GM19023 (cell line): ENCODE measurements at regions not wholly inside any gene's neighbourhood (a gene's known extent, or its start where the extent isn't known, plus 50 kb on each side); places are given as distances from the start of the nearest gene placed in this dataset.
"Not testable (repeated sequence)": the region's sequence is repeated elsewhere in the genome, so short reads cannot be mapped to it uniquely, and the experiment has no call there.

Experiments used
- ATAC-seq: cut with Tn5 transposase; IDR thresholded peaks from one replicate; pipeline ENCODE4 v1.9.1; 2021; ENCODE audit warnings: mild to moderate bottlenecking, moderate library complexity; ENCODE audit not compliant: unreplicated experiment

GRCh38 chr6:56904068-56904467, 50.8 kb upstream of the BEND6 start:
- no peak for ATAC-seq

DNA sequence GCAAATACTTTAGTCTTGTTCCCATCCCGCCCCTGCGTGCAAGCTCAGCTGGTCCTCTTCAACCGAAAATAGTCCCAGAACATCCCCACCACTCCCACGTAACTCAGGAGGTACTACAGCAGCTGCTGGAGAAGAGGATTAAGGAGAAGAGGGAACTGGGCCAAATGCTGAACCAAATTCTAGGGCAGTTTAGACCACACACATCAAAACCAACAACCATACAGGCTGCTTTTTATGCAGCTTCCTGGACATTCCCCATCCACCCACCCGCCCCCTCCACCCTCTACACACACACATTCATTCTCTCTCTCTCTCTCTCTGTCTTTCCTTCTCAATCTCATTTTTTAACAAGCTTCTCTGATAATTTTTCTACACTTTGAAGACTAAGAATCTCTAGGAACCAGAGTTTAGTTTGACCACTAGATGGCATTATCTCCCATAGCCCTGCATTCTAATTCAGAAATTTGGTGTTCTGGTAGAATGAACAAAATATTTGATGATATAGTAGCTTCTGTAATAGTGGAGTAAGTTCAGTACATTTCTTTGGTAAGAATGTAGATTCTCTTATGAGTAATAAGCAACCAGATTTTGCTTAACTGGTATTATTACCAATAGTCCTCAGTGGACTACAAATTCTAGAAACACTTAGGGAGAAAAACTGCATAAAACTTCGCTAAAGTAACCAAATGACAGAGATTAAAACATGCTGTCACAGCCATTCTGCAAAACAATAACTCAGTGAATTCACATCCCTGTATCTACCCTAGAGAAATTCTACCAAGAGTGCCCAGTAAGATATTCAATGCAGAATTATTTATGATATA, 52.1 kb upstream of the BEND6 start:
- ATAC-seq: no peak

- ATAC-seq: no peak
Measured at GRCh38 chr6:56900784-56901183, 54.1 kb upstream of the BEND6 start.

DNA sequence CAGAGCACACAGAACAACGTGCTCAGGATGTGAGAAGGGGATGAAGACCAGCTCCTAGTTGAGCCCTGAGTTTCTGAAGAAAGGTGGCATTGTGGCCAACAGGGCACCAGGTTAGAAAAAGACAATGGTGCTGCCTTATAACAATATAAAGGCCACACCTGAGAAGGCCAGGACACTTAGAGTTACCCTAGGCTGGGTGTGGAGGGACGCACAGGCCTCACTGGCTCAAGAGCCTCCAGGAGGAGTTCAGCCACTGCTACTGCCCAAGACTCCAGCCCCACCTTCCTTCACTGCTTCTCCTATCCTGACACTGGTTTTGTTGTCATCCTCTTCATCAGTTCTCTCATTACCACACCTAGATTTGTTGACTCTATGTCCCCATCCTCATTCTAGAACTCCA, 55.2 kb upstream of the BEND6 start:
- no peak for ATAC-seq

- no peak for ATAC-seq
Measured at GRCh38 chr6:56899311-56899710, 55.6 kb upstream of the BEND6 start.

GRCh38 chr6:56897789-56898529, 56.9 kb upstream of the BEND6 start:
- no peak for ATAC-seq

- ATAC-seq: no peak
Measured at GRCh38 chr6:56891754-56892153, 63.2 kb upstream of the BEND6 start.

DNA sequence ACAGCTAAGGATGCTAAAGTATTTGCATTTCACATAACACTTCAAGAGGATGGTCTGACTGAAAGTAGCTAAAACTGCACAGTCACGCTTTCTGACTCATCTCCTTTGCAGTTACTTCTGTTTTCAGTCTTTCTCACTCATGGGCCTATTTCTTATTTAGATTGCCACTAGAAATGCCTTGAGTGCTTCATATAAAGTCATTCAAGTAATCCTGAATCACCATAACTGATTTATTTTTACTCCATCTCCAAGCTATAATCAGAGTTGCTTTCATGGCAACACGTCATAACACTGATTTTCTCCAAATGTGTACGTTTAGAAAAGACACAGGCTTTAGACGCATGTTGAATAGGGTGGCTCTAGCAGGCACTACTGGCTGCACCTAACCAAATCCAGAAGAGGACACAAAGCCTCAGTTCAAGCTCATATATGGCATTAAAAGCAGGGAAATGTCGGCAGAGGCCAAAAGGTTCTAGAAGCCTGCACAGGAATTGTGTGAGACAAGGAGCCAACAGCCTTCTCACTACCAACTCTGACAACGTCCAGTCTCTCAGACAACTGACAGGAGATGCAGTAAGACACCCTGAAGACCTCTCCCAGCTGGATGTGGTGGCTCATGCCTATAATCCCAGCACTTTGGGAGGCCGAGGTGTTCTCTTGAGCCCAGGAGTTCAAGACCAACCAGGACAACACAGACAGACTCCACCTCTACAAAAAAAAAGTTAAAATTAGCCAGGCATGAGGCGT, 64.1 kb upstream of the BEND6 start:
- peak; percentile 93 for ATAC-seq

DNA sequence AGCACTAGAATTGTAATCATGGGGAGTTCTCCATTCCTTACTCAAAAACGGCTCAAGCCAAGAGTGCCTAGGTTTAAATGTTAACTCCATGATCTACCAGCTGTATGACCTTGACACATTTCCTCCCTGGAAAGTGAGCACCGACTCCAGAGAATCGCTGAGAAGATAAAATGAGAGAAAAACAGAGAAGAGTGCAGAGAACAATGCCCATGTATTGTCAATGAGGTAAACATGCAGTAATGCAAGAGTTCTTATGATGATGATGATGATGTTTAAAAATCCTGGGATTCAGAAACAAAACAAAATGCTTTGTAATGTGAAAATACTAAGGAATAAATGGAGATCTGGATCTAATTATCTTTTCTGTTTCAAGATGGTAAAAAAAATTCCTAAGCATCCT, 64.8 kb upstream of the BEND6 start:
- ATAC-seq: no peak

DNA sequence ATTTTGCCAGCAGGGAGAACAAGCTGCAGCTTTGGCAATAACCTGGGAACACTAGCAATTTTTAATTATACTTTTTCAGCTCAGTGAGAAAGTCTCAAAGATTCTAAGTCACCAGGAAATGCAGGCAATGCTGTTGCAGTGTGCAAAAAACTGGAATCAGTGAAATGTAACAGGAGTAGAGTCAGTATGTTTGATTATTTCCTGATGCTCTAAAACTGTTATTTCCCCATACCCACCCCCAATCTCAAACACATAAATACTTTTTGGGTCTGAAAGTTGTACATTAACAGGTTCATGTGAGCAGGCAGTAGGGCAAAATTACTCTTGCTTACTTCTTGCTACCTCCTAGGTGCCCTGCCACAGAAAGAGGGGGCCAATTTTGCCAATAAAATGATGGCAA, 65.4 kb upstream of the BEND6 start:
- no peak for ATAC-seq

GRCh38 chr6:56888687-56889086, 66.2 kb upstream of the BEND6 start:
- ATAC-seq: no peak

DNA sequence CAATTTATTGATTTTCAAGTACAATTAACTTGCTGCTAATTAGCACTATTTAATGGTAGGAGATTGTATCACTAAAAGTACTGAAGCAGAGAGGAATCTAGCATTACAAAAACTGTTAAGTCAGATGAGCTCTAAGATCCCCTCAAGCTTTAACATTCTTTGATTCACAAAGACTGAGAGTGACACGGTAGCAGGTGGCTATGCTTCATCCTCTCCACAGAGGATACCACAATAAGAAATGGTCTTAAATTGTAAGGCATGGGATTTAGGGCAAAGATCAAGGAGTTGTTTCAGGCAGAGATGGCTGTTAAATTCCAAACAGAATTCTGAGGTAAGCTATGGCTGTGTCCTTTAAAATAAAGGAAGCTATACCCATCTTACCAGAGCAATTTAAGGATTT, 67.8 kb upstream of the BEND6 start:
- ATAC-seq: no peak

DNA sequence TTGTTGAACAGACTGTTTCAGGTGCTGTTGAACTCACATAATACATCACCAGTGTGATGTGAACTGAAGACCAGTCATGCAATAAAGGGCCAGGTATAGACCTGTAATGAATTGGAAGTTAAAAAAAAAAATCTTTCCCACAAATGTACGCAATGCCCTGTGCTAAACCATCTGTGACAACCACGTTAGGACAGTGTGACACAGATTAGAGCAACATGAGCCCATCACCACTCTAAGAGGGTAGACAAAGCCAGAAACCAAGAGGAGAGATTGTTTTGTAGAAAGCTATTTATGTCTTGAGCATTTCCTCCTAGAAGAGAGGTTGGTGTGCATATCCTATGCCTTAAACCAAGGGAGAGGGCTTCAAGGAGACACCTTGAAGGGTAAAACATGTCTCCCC, 77.0 kb upstream of the BEND6 start:
- no peak for ATAC-seq

DNA sequence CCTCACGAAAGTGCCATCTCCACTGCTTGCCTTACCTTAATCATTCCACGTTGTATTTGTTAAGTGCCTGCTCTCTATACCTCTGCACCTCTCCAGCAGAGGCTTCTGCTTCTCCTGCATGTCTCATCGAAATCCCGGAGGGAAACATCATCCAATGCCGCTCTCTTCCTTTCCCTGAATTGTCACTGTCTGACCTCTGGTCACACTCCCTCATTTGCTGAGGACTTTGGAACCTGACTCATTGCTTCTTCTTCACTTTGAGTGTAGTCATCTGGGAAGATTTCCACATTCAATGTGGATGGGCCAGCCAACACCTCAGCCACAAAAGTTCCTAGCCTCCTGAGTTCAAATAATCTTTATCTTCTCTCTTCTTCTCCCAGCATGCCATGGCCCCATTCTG, 78.9 kb upstream of the BEND6 start:
- ATAC-seq: no peak

DNA sequence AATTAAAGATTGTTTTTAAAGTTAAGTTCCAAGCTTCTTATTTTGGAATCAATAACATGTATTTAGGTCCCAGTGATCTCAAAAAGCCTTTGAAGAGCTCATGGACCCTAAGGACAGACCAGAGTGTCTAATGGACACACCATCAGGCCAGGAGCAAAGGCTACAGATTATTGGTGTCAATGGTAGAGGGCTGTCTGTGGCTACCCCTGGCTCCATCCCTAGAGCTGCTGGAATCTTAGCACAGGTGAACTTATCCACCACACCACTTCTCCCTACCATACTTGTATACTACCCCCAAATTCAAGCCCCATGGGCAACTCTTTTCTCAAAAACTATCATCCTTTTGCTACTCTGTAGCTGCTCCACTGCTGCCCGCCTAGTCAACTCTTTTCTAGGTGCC, 79.4 kb upstream of the BEND6 start:
- ATAC-seq: no peak

DNA sequence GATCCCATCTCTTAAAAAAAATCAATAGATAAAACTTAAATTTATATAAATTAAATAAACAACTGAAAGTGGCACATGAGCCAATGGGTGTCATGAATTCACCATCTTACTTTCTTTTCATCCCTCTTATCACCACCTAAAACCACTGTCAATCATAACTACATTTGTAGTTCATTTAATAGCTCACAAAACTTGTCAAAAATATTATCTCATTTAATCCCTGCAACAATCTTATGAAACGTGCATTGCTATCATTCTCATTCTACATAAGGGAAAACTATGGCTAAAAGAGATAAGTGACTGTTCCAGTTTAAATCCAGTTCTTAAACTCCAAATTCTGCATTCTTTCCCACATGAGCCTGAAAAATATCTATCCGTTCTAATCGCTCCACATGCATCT, 80.6 kb upstream of the BEND6 start:
- no peak for ATAC-seq

- ATAC-seq: not testable (repeated sequence)
Measured at GRCh38 chr6:56870053-56870452, 84.9 kb upstream of the BEND6 start.

DNA sequence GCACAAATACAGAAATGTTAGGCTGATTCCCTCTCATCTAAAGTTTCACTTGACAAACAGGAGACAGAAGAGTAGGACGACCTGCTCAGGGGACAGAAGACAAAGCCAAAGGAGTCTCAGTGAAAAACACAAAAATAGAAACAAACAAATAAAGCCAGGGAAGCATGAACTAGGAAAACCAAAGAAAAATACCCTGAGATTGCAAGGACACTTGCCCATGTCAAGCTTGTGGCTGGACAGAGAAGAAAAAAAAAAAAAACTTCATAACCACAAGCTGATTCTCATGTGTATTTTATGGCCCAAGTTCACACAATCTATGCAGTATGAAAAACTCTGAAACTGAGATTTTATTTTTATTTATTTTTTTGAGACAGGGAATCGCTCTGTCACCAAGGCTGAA, 85.6 kb upstream of the BEND6 start:
- no peak for ATAC-seq

DNA sequence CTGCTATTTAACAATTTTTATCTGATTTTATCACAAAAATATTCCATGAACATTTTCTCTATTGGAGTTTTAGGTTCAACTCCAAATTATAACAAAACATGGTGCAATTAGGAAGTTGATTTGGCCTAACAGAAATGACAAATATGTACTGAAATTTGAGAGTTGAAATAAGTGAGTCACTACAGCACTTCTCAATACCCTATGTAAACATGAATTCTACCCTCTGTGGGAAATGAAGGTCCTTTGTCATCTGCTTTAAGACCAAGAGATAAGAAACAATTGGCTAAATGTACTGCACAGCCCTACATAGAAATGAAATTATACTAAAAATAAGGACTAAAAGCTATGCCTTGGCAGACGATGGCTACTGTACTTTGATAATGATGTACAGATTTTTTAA, 86.2 kb upstream of the BEND6 start:
- no peak for ATAC-seq

- no peak for ATAC-seq
Measured at GRCh38 chr6:56866917-56867522, 87.9 kb upstream of the BEND6 start.
